ENCODE measurements at regions not wholly inside any gene's neighbourhood (a gene's known extent, or its start where the extent isn't known, plus 50 kb on each side); places are given as distances from the start of the nearest gene placed in this dataset.

DNA sequence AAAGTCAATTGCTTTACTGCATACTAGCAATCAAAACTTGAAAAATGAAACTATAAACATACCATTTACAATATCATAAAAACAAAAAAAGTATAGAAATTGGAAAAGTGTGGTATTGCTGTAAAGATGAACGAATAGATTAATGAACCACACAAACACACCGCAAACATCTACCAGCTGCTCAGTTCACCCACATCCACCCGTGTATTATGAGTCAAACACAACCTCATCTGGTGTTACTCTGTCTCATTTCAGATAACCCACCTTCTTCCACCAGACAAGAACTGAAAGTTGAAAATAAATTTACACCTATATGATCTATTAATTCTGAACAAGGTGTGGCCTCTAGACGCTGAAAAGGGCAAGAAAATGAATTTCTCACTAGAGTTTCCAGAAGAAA, 53.3 kb downstream of the BLID start:
- CTCF ChIA-PET, result no interaction called here
- POLR2A ChIA-PET, result no interaction called here

DNA sequence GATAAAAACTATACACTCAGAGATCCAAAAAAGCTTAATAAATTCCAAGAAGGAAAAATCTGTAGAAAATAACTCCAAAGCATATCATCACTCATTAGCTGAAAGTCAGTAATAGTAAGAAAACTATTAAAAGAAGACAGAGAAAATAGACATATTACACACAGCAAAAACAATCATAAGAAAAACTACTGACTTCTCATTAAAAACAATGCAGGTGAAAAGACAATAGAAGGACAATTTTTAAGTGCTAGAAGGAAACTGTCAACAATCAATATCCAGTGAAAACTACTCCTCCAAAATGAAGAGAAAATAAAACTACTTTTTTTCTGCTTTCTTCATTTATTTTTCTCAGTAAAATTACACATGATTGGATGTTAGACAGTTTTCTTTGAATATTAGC, 56.5 kb downstream of the BLID start:
- ChIA-PET CTCF (no interaction called here), POLR2A (no interaction called here)

DNA sequence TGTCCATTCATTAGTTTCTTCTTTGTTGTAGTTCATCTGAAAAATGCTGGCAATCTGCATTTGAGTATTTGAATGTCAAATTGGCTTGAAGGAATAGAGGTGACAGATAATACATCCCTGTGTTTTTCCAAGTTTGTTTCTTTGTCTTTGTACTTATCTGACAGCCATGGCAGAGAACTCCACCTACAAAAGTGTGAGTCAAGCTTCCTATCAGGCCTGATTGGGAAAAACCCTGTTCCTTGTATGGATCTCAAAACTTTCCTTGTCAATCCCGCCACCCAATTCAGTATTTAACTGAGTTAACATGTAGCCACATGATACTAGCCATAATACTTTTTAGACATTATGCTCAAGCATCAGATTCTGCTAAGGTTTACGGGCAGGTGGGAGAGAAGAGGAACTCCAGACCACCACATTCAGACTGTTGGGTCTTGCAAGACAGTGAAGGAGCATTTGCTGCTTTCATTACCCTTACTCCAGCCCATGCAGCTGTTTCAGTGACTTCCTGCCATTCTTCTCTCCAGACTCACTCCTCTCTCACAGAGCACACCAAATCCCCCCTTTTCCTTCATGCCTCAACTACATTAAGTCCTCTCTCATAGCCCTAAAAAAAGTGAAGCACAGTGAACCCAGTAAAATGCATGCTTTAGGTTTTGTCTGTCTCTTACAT, 65.9 kb downstream of the BLID start:
- ChIA-PET CTCF (no interaction called here), POLR2A (no interaction called here)

DNA sequence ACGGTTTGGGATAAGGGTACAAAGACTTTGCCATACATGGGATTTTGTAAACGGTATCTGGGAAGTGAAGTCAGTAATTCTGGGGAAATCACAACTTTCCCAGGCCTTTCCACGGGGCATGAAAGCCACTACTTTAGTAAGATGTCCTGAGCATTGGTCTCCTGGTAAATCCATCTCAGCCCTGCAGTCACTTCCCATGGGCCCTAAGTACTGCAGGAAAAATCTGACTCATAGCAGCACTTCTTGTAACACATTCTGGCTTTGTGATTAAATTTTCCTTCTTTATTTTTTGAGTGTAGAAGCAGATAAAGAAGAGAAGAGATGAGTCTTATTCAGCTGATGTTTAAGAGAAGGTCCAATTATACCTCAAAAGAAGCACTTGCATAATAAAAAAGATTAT, 67.6 kb downstream of the BLID start:
- CTCF ChIA-PET, result no interaction called here

DNA sequence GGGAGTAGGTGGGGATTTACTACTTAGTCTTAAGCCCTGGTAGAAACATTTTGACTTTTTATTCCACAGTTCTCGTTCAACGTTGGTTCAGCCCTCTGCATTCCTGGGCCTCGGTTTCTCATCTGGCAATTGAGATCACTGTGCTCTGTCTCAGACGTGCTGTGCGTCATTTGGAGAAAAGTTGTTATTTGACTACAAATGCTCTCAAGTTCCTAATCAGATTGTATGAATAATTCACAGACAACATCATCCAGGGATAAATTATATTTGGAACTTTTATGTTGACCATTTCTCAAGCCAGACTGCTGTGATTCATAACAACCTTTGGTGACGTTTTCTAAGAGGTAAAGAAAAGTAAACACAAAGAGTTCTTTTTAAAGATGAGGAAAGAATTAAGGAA, 69.2 kb downstream of the BLID start:
- POLR2A ChIA-PET, result no interaction called here

More for the DNA sequence above, 67.6 kb downstream of the BLID start:
- POLR2A ChIA-PET, result no interaction called here

DNA sequence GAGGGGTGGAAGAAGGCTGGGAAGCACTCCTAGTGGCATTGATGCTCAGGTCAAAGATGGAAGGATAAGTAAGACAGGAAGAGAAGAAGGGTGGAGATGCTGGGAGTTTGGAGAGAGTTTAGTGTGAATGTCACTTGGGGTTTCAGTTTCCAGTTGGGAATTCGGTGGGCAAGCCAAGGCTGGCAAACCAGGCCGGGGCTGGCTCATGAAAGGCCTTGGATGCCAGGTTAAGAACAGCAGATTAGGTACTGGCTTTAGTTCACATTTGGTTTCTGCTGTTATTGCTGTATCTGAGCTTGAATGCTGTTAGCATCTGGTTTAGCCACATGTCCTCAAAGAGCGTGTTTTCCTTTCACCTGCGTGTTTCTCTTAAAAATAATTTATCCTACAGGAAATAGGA, 69.6 kb downstream of the BLID start:
- POLR2A ChIA-PET, result no interaction called here
- CTCF ChIA-PET, result no interaction called here

More for the DNA sequence above, 69.2 kb downstream of the BLID start:
- CTCF ChIA-PET, result no interaction called here

- ChIA-PET CTCF (no interaction called here), POLR2A (no interaction called here)
Measured at GRCh38 chr11:122045181-122045586, 70.8 kb downstream of the BLID start.

- POLR2A ChIA-PET, result no interaction called here
- CTCF ChIA-PET, result no interaction called here
Measured at GRCh38 chr11:122044086-122044485, 71.9 kb downstream of the BLID start.

GRCh38 chr11:122042981-122043380, 73.0 kb downstream of the BLID start:
- CTCF ChIA-PET, result no interaction called here
- POLR2A ChIA-PET, result no interaction called here

DNA sequence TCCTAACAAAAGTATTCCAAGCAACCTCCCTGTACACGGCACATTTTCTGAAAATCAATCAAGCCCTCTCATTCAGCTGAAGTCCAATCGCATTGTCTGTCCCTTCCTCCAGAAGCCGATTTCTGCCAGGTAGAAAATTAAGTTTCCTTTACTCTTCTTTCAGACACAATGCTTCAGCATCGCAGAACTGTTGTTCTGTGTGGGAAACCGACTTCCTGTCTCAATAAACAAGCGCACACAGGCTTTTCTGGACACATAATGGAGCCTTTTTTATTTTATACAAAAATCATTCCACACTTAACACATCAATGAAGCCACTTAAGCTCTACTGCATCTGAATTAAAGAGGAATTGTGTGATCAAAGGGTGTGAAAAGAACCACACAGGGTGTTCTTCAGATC, 75.6 kb downstream of the BLID start:
- CTCF ChIA-PET, result no interaction called here
- POLR2A ChIA-PET, result no interaction called here

DNA sequence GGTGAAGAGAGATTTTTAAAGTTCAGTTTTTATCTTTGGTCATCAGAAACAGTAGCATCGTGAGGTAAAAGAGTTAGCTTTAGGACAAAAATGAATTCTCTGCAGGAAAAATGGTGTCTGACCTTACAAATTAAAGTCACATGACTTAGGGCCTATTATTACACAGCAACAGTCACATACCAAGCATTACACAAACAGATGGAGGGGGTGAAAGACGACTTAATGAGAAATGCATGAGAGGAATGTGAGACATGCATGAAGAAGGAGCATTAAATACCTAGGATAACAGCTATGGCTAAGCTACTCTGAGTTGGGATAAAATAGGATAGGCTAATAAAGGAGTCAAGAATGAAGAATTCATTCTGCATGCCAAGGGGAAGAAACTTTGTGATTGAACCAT, 77.5 kb downstream of the BLID start:
- ChIA-PET CTCF (no interaction called here), POLR2A (no interaction called here)

- ChIA-PET CTCF (no interaction called here), POLR2A (no interaction called here)
Measured at GRCh38 chr11:122037911-122038310, 78.1 kb downstream of the BLID start.

- CTCF ChIA-PET, result no interaction called here
Measured at GRCh38 chr11:122036493-122036892, 79.5 kb downstream of the BLID start.

DNA sequence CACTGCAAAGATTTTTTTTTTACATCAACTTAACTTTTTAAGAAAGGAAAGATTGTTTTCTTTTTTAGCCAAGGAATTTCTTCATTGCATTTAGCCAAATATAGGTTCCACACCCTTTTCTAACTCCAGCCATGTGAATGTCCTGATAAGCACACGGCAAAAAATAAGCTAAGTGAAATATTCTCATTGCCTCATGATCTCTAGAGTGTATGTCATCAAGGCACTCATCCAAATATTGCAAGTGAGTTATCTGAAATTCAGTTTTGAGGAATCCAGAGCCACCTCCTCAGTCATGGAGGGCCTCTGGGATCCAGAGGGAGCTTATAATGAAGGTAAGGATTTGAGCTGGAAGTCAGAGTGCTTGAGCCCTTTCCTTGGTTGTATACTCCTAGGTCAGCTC, 80.0 kb downstream of the BLID start:
- CTCF ChIA-PET, result no interaction called here
- POLR2A ChIA-PET, result no interaction called here

More at GRCh38 chr11:122036493-122036892, 79.5 kb downstream of the BLID start:
- POLR2A ChIA-PET, result no interaction called here

- ChIA-PET CTCF (no interaction called here), POLR2A (no interaction called here)
Measured at GRCh38 chr11:122033631-122034030, 82.4 kb downstream of the BLID start.

GRCh38 chr11:122033193-122033592, 82.8 kb downstream of the BLID start:
- CTCF ChIA-PET, result no interaction called here
- POLR2A ChIA-PET, result no interaction called here

- ChIA-PET POLR2A (no interaction called here), CTCF (no interaction called here)
Measured at GRCh38 chr11:122032317-122032716, 83.7 kb downstream of the BLID start.

GRCh38 chr11:122031813-122032212, 84.2 kb downstream of the BLID start:
- ChIA-PET POLR2A (no interaction called here), CTCF (no interaction called here)

- POLR2A ChIA-PET, result no interaction called here
- CTCF ChIA-PET, result no interaction called here
Measured at GRCh38 chr11:122030286-122030685, 85.7 kb downstream of the BLID start.

DNA sequence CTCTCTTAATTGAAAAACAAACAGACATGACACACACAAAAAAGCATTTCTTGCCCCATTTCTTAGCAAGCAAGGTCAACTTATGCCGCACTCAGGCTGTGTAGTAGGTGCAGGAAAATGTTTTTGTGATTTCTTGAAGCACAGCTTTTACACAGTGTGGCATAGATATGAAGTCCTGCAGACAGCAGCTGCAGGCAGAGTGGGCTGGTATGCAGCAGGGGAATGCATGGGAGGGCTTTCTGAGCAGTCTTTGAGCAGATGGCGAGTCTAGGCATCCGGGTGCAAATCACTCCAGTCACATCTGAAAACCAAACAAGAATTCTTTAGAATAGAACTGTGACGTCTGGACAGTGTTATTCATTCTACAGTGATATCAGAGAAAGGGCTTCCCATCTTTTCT, 87.5 kb downstream of the BLID start:
- CTCF ChIA-PET, result no interaction called here
- POLR2A ChIA-PET, result no interaction called here

DNA sequence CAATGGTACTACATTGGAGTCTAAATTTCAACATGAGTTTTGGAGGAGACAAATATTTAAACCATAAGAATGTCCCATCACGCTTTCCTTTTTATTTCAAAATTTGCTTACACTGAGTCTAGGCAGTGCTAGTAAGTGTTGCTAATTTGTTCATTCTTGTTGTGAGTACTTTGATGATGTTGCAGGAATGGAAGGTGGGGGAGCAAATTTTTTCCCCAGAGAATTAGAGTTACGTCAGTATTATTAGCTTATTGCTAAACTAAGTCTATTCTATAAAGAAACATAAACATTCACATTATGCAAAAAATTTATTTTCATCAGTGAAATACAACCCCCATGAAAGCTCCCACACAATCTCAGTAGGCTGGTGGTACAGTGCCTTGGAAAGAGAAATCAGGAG, 88.0 kb downstream of the BLID start:
- CTCF ChIA-PET, result no interaction called here
- POLR2A ChIA-PET, result no interaction called here

DNA sequence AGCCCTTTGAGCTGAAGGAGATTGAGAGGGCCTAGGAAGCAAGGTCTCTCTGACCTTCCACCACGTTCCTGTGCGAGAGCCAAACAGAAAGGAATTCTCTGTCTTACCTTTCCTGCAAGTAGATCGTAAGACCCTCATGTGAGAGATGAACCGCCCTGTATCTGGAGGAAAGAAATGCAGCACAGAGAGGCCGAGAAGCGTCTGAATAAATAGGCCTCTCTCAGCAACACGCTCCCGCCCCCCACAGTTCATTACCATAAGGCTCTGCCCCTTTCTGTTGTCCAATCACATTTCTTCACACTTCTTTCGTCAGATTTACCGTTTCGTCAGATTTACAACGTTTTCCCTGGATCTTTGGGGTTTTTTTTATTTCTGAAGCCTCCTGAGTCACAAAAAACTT, 90.3 kb downstream of the BLID start:
- ChIA-PET CTCF (no interaction called here), POLR2A (no interaction called here)

GRCh38 chr11:122024278-122024677, 91.7 kb downstream of the BLID start:
- CTCF ChIA-PET, result no interaction called here
- POLR2A ChIA-PET, result no interaction called here
